K562 (cell line): ENCODE measurements at regions not wholly inside any gene's neighbourhood (a gene's known extent, or its start where the extent isn't known, plus 50 kb on each side); places are given as distances from the start of the nearest gene placed in this dataset.

Experiments
- HMGN3 ChIP-seq: IDR thresholded peaks from 2 replicates; pipeline ENCODE4 v1.6.1; 2011; ENCODE audit warnings: borderline replicate concordance, low read depth, mild to moderate bottlenecking, mixed read lengths, low read length; ENCODE audit not compliant: insufficient read length; ENCODE audit errors: extremely low read depth
- PCBP1 ChIP-seq: fragments of 200-400 bp; formaldehyde crosslinking; IDR thresholded peaks from 2 replicates; pipeline ENCODE4 v1.6.1; 2018; ENCODE audit warnings: mild to moderate bottlenecking, low read depth, low read length; ENCODE audit not compliant: poor library complexity, severe bottlenecking
- PKNOX1 ChIP-seq: fragments of 450-650 bp; IDR thresholded peaks from 2 replicates; pipeline ENCODE4 v1.6.1; 2016
- RHOXF2B ChIP-seq: fragments of 250-450 bp; sonication (Bioruptor Pico); conservative IDR thresholded peaks from 2 replicates; pipeline ENCODE4 v1.5.1; 2021
- ZNF407 ChIP-seq: fragments of 450-650 bp; IDR thresholded peaks from 2 replicates; pipeline ENCODE4 v1.6.1; 2016; ENCODE audit warnings: low read depth

GRCh38 chr2:437756-438393, 150.0 kb upstream of the ALKAL2 start (continued):
- TF ChIP-seq ZNF407 (peak; percentile 74), PCBP1 (no peak), PKNOX1 (peak; percentile 21; the same call in 1 of the 2 replicates), HMGN3 (no peak), RHOXF2B (CRISPR knock-in tag) (no peak)
